Activated B cell treated with CpG ODN at 0.5 μM for 24 hours (primary cell): ENCODE measurements at regions not wholly inside any gene's neighbourhood (a gene's known extent, or its start where the extent isn't known, plus 50 kb on each side); places are given as distances from the start of the nearest gene placed in this dataset.

ENCODE experiments used
- ATAC-seq: fragments of 200-7000 bp; cut with Tn5 transposase; one replicate; pipeline ENCODE4 v1.10.0; 2021; ENCODE audit warnings: low read depth, mild to moderate bottlenecking, moderate library complexity
- CTCF ChIA-PET: fragments of 350-600 bp; sonication (Branson Sonifier 250); formaldehyde crosslinking; loops from one replicate; lab custom pipeline; 2021; ENCODE audit warnings: antibody characterized with exemption; lab: Charles Lee
- POLR2A ChIA-PET: fragments of 350-600 bp; sonication (Branson Sonifier 250); formaldehyde crosslinking; loops from one replicate; lab custom pipeline; 2021; ENCODE audit warnings: antibody characterized with exemption; lab: Charles Lee
- DNase-seq: peaks from one replicate; pipeline ENCODE4 v3.0.0; 2022
- H3K27ac Mint-ChIP-seq: one replicate; pipeline ENCODE4 v1.8.0; 2020; ENCODE audit warnings: mixed read lengths
- H3K27me3 Mint-ChIP-seq: one replicate; pipeline ENCODE4 v1.8.0; 2021; ENCODE audit warnings: mixed read lengths
- H3K36me3 Mint-ChIP-seq: one replicate; pipeline ENCODE4 v1.8.0; 2021; ENCODE audit warnings: low read depth, mixed read lengths
- H3K4me1 Mint-ChIP-seq: one replicate; pipeline ENCODE4 v1.8.0; 2021; ENCODE audit warnings: mixed read lengths
- H3K4me3 Mint-ChIP-seq: one replicate; pipeline ENCODE4 v1.8.0; 2020; ENCODE audit warnings: mild to moderate bottlenecking, mixed read lengths
- H3K9me3 Mint-ChIP-seq: one replicate; pipeline ENCODE4 v1.8.0; 2020; ENCODE audit warnings: mixed read lengths
- CTCF ChIP-seq: fragments of 200-600 bp; IDR thresholded peaks from one replicate; pipeline ENCODE4 v1.8.0; 2022; ENCODE audit warnings: antibody characterized with exemption, mild to moderate bottlenecking
- intact Hi-C: fragments of 100-400 bp; cut with micrococcal nuclease; formaldehyde crosslinking; loops from one replicate; pipeline ENCODE4 v1.15.1; 2024

GRCh38 chr10:33817605-33818004, 483.1 kb upstream of the NRP1 start:
- TF ChIP-seq CTCF, result no peak
- Mint-ChIP-seq H3K27me3 (no peaks in the 10 kb centered on the region), H3K4me1 (no peaks in the 10 kb centered on the region), H3K27ac (no peak overlapping the region), H3K36me3 (no peaks in the 10 kb centered on the region), H3K4me3 (no peak overlapping the region), H3K9me3 (peaks cover 6% of the 10 kb centered on the region)
- no peak for DNase-seq
- ATAC-seq, result no peak
- intact Hi-C loops, result no loop called here
- ChIA-PET CTCF (no interaction called here), POLR2A (no interaction called here)

- ChIA-PET CTCF (no interaction called here), POLR2A (no interaction called here)
- no peak for TF ChIP-seq CTCF
- Mint-ChIP-seq H3K27me3 (no peaks in the 10 kb centered on the region), H3K27ac (no peak overlapping the region), H3K9me3 (peaks cover 6% of the 10 kb centered on the region), H3K4me3 (no peak overlapping the region), H3K4me1 (no peaks in the 10 kb centered on the region), H3K36me3 (no peaks in the 10 kb centered on the region)
- ATAC-seq (no peak), DNase-seq (no peak)
- intact Hi-C loops, result no loop called here
Measured at GRCh38 chr10:33815776-33816175, 481.3 kb upstream of the NRP1 start.

GRCh38 chr10:33813871-33814270, 479.4 kb upstream of the NRP1 start:
- H3K36me3 Mint-ChIP-seq, result no peaks in the 10 kb centered on the region
- no peaks in the 10 kb centered on the region for H3K27me3 Mint-ChIP-seq
- intact Hi-C loops, result no loop called here
- POLR2A ChIA-PET, result no interaction called here
- no peak overlapping the region for H3K27ac Mint-ChIP-seq
- H3K4me3 Mint-ChIP-seq, result no peak overlapping the region
- DNase-seq (no peak), ATAC-seq (no peak)
- no peaks in the 10 kb centered on the region for H3K4me1 Mint-ChIP-seq
- TF ChIP-seq CTCF, result no peak
- CTCF ChIA-PET, result no interaction called here
- H3K9me3 Mint-ChIP-seq, result peaks cover 6% of the 10 kb centered on the region

GRCh38 chr10:33813415-33813814, 478.9 kb upstream of the NRP1 start:
- H3K27me3 Mint-ChIP-seq, result no peaks in the 10 kb centered on the region
- peaks cover 6% of the 10 kb centered on the region for H3K9me3 Mint-ChIP-seq
- no peak overlapping the region for H3K27ac Mint-ChIP-seq
- POLR2A ChIA-PET, result no interaction called here
- CTCF ChIA-PET, result no interaction called here
- intact Hi-C loops, result no loop called here
- no peaks in the 10 kb centered on the region for H3K4me1 Mint-ChIP-seq
- ATAC-seq (no peak), DNase-seq (no peak)
- no peak overlapping the region for H3K4me3 Mint-ChIP-seq
- H3K36me3 Mint-ChIP-seq, result no peaks in the 10 kb centered on the region
- TF ChIP-seq CTCF, result no peak

GRCh38 chr10:33812586-33812985, 478.1 kb upstream of the NRP1 start:
- H3K4me3 Mint-ChIP-seq, result no peak overlapping the region
- ChIA-PET CTCF (no interaction called here), POLR2A (no interaction called here)
- DNase-seq (no peak), ATAC-seq (no peak)
- H3K36me3 Mint-ChIP-seq, result no peaks in the 10 kb centered on the region
- H3K27ac Mint-ChIP-seq, result no peak overlapping the region
- no peak for TF ChIP-seq CTCF
- intact Hi-C loops, result no loop called here
- no peaks in the 10 kb centered on the region for H3K4me1 Mint-ChIP-seq
- no peaks in the 10 kb centered on the region for H3K27me3 Mint-ChIP-seq
- peaks cover 6% of the 10 kb centered on the region for H3K9me3 Mint-ChIP-seq
